MM.1S (cell line): ENCODE measurements at regions not wholly inside any gene's neighbourhood (a gene's known extent, or its start where the extent isn't known, plus 50 kb on each side); places are given as distances from the start of the nearest gene placed in this dataset.

ENCODE experiments used
- CTCF ChIP-seq: fragments of 300-600 bp; sonication (generic); IDR thresholded peaks from 2 replicates; pipeline ENCODE4 v1.5.1; 2016; ENCODE audit warnings: antibody characterized with exemption, low read length, mixed read lengths
- EZH2phosphoT487 ChIP-seq: fragments of 300-600 bp; sonication (generic); IDR thresholded peaks from 2 replicates; pipeline ENCODE4 v1.6.1; 2018; ENCODE audit warnings: antibody characterized with exemption, low read length

- no peak for TF ChIP-seq CTCF
- no peak for TF ChIP-seq EZH2phosphoT487
These were observed 491.1 kb upstream of the ZMIZ1 start for GRCh38 chr10:78577712-78578111.
